NOMO-1 treated with dmso at 0.1 percent for 144 hours (cell line): ENCODE measurements at regions not wholly inside any gene's neighbourhood (a gene's known extent, or its start where the extent isn't known, plus 50 kb on each side); places are given as distances from the start of the nearest gene placed in this dataset.
"Not testable (repeated sequence)": the region's sequence is repeated elsewhere in the genome, so short reads cannot be mapped to it uniquely, and the experiment has no call there.

ENCODE experiments used
- DNase-seq: peaks from one replicate; lab custom pipeline; 2025; ENCODE audit not compliant: unreplicated experiment; lab: John Stamatoyannopoulos, UW

DNA sequence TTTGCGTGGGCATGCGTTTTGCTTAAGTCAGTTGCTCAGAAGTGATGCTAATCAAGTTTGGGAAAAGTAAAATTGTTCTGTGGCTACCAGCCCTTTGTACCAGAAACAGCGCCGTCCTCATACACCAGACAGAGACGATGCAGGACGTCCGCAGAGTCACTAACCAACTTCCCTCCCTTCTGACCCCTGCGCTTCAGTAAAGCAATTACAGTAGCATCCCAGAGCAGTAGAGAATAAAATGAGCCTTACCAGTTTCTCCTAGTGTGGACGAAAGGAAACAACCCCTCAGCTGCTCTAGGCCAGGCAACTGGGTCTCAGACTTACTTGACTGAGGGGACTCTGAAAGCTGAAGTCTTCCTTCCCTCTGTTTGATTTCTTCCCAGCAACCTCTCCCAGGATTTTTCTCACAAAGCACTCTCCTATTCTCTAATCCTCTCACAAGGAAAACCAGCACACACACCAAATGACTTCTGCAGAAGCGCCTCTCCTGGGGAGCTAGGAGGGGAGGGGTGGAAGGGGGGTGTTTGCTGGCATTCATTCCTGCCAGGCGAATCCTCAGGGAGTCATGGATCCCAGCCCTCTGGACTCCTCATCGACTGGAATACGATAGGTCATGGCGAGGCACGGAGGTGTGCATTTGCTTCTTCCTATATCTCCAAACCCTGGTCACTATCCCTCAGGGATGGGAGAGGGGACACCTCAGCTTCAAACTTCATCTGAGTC is 56.0 kb upstream of the MID1 start:
- DNase-seq = no peak

DNA sequence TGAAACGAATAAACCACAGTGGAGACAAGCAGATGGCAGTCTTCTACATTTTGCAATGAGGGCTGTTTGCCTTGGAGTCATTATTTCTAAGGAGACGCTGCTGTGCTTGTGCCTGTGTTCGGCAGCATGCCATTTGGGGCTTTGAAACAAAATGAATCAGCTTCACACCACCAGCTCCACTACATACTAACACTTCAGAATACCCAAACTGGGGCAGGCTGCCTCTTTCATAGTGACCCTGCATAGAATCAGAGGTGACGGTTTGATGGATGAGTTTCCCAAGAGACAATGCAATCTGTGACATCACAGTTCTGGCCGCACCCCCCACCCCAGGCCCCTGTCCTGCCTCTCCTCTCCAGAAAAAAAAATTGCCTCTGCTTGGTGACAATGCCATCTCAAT is 57.1 kb upstream of the MID1 start:
- no peak for DNase-seq

DNA sequence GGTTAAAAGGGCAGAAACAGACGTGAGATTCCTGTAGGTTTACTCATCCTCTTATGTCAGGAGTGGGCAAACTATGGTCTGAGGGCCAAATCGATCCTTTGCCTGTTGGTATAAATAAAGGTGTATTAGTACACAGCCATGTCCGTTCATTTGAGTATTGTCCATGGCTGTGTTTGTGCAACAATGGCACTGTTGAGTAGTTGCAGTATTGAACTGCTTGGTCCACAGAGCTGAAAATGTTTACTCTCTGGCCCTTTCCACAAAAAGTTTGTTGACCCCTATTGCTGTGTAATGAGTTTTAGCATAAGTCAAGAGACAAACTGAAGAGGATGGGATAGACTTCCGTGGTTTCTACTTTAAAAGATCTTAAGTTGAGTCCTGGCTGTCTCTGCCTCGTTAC is 59.0 kb upstream of the MID1 start:
- DNase-seq = no peak

DNA sequence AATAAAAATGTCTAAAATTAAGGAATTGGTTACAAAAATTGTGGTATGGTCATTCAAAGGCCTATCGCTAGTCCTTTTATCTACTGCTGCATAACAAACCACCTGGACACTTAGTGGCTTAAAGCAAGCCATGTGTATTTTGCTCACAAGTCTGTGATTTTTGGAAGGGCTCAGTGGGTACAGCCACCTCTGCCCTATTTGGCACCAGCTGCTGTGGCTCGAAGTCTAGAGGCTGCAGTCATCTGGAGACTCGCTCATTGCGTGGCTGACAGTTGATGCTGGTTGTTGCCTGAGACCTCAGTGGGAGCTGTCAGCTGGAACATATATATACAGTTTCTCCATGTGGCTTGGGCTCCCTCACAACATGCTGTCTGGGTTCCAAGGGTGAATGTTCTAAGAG is 60.8 kb upstream of the MID1 start:
- no peak for DNase-seq

DNA sequence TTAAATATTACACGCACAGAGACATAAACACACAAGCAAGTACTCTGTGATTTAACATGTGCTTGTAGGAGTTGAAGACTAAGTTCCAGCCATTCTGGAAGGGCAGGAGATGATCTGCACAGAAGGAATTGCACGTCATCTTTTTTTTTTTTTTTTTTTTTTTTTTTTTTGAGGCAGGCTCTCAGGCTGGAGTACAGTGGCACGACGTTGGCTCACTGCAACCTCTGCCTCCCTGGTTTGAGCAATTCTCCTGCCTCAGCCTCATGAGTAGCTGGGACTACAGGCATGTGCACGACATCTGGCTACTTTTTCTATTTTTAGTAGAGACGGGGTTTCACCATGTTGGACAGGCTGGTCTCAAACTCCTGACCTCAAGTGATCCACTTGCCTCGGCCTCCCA is 63.2 kb upstream of the MID1 start:
- not testable (repeated sequence) for DNase-seq

DNA sequence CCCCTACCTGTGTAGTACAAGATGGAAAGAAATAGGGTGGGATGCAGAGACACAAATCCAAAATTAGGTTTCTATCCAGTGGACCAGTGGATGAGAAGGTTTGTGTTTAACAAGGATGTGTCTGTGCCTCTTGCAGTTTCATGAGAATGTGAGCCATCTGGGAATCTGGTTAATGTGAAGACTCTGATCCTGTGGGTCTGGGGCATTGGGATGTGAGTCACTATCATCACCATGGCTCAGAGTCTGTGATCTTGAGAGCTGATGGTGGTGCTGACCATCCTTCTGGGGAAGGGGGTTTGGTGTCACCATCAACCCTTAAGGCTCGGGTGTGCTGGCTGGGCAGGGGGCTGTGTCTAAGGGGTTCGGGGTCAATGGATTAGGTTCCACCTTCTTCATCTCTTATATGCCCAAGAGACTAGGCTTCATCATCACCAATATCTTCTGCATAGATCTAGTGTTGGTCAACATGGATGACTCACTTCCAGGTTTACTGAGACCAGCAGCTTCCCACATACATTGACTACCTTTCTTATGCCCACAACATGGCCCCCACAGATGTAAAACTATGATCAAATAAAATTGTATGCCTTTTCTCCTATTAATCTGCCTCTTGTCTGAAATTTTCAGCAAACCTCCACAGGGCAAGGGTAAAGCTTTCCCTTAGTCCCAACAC is 65.7 kb upstream of the MID1 start:
- DNase-seq = no peak

DNA sequence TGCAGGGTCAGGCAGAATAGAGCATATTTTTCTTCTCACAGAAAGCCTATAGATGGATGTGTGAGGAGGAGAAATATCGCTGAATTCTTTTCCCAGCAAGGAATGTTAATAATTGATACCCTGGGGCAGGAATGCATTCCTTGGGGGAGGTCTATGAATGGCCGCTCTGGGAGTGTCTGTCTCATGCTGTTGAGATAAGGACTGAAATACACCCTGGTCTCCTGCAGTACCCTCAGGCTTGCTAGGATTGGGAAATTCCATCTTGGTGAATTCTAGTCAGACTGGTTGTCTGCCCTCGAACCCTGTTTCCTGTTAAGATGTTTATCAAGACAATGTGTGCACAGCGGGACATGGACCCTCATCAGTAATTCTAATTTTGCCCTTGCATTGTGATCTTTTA is 71.4 kb upstream of the MID1 start:
- DNase-seq = not testable (repeated sequence)

DNA sequence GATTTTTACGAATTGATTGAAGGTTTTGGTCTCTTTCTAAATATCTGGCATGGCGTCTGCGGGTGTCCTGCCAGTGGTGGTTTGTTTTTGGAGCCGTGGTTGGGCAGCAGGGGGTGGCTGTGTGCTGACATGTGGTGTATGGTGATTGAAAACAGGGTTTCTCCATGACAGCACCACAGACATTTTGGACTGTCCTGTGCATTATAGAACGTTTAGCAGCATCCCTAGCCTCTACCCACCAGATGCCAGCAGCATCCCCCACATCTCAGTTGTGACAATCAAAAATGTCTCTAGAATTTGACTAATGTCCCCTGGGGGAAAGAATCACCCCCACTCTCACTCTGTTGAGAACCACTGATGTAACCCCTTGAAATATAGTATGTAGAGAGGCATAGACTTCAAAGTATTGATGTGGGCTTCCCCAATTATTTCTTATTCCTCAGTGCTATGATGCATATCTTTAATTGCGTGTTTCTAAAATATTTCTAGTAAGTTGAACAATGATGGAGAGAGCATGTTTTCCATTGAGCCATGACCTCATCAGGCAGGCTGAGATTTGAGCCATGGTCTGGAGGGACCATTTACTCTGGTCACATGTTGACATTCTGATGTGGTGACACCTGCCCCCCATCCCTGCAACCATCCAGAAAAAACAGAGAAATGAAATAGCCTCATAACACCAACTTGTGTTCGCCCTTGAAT is 77.4 kb upstream of the MID1 start:
- DNase-seq = no peak

DNA sequence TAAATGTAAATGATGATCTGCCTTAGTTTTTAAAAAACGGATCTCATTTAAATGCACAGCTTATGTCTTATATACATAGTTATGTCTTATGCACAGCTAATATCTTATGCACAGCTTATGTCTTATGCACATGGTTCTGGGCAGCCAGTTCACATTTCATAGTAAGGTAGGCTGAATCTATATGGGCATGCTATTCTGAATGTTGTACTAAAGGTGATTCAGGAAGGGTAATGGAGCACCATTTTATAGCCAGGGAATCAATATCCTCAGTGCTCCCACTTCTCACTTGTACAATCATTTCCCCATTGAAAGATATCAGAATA is 77.9 kb upstream of the MID1 start:
- no peak for DNase-seq

DNA sequence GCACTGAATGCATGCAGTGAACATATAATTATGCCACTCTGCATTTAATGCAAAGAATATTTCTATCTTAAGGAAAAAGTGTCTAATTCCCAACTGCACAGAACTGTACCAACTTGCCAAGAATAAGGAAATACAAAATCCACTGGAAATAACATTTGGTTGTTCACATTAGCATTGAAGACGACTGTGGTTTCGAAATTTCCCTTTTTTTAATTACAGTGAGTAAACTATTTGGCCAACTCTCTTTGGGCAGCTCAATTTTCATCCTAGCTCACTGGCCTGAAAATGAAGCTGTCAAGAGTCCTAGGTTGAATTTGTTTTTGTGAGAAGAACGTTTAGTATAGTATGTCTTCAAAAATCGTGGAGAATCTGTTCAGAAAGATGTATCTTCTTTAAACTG is 81.6 kb upstream of the MID1 start:
- peak; percentile 27 for DNase-seq

DNA sequence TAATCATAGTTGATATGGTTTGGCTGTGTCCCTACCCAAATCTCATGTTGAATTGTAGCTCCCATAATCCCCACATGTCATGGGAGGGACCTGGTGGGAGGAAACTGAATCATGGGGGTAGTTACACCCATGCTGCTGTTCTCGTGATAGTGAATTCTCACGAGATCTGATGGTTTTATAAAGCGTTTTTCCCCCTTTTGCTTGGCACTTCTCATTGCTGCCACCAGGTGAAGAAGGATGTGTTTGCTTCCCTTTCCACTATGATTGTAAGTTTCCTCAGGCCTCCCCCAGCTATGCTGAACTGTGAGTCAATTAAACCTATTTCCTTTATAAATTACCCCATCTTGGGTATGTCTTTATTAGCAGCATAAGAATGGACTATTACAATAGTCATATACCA is 86.0 kb upstream of the MID1 start:
- not testable (repeated sequence) for DNase-seq

DNA sequence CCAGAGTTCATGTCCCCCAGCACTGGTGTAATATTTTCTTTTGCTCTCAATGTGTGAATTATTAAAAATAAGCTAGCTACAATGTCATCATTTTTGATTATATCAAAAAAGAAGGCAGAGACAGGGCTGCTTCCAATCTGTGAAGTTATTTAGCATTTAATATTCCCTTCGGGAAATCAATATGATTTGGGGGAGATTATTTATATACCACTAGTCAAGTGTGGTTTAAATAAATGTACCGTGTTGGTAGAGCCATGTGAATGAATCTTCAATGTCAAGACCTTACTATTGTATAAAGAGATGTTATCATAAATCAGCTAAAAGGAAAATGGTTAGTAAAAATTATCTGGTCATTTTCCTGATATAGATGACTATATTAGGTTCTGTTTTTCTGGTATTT is 87.4 kb upstream of the MID1 start:
- no peak for DNase-seq

DNA sequence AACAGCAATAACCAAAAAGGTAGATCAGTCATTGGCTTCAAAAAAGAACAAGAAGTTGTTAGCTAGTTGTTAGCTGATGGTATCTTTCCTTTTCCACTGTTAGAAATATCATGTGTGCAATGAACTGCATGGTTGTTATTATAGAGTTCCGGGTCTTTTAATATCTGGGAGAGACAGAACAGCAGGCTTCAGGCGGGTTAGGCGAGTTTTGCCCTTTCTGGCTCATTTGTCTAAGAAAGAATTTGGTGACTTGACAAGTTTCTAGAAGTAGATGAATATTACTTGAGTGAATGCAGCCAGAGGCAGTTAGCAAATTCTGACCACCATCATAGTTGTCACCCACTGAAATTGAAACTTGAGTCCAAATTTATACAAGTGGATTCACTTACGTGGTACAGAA is 88.9 kb upstream of the MID1 start:
- no peak for DNase-seq

DNA sequence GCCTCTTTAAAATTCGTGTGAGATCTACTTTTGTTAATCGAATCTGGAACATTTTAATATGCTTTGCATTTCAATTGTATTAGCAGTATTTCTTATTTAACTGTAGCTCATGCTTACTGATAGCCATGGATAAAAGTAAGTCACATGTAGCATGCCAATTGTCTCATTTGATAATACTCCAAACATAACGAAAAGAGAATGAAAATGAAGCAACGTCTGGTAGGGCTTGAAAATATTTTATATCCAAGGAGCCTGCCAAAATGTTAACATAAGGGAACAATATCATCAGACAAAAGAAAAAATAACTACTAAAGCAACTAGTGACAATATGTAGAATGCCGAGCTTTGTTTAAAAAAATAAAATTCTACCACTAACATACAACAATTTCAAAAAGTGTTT is 94.1 kb upstream of the MID1 start:
- DNase-seq = no peak

DNA sequence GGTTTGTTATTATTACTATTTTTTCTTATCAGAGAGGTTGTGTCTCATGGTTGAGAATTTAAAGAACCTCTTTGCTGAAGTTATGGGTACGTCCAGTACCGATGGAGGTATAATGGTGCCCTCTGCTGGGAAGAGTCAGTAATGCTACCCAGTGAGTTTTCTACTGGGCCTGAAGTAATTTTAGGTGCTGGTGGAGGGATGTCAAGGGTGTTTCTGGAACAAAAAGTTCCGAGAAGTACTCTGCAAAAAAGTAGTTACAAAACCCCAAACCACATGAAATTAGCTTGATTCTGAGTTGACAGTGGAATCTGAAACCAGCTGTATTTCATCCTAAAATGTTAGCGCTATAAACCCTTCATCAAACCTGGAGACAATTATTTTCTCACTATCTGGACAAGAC is 102.5 kb upstream of the MID1 start:
- no peak for DNase-seq

DNA sequence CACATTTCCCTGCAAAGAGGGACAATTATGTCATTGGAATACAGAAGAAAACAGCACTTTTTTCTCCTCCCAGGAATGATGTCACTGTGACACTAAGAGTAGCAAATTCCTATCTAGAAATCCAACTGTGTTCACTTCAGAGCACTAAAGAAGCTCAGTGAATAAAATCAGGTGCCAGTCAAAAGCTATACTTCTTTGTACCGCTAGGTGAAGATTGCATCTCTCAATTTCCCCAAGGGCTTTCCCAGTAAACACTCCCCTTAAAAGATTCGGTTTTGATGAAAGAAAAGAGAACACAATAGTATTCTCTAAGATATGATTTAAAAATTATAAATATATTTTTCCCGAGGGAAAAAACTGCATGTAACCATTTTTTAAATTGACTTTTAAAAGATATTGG is 104.7 kb upstream of the MID1 start:
- no peak for DNase-seq

DNA sequence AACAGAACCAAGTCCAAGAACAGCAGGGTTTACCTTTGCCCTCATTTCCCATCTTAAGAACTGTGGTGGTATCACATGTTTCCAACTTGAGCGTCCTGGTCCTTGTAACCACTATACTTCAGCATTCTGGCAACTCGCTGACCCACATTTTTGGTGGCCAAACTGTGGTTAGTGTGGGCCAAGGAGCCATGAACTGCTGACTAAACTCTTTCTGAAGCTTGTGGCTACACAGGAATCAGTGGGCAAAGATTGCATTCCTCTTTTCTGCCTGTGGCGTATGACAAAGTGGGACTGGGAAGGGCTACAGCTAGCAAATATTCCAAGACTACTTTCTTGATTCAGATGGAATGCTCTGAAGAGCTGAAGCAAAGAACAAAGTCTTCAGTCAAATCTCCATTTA is 106.3 kb upstream of the MID1 start:
- no peak for DNase-seq

DNA sequence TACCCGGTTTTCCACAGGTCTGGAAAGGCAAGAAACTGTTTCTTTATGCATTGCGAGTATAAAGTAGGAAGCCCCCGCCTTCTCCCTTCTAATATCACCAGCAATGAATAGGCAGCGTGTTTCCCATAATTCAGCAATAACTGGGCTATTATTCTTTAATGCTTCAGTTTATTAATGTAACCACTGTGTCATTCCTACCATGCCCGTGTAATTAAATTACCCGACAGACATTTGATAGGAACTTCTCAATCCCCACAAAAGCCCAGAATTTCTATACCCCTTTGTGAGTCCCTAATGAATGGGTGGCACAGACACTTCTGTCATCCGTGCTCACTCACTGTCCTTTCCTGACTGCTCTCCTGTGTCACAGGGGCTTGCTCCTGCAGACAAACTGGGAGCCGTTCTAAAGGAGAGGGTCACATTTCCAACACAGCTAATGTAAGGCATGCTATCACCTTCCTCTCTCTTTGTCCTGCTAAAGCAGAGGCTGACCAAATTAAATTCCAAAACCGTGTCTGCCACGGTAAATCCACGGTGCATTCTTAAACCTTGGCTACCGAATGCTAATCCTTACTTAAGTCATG is 108.5 kb upstream of the MID1 start:
- no peak for DNase-seq

DNA sequence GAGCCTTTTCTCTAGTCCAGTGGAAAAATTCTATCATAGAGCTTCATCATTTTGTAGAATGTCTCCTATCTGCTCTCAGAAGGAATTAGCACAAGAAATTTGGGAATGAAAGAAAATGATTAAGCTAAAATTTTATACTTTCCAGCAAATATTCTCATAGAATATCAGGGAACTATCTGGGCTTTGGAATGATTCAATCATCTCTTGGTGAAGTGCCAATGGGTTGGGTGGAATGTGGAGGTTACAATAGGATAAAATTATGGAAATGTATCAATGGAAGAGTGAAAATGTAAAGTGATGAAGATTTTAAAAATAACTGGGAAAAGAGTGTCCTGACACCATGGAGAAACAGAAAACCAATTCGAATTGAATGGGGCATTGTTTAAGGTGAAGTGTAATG is 119.0 kb upstream of the MID1 start:
- no peak for DNase-seq

DNA sequence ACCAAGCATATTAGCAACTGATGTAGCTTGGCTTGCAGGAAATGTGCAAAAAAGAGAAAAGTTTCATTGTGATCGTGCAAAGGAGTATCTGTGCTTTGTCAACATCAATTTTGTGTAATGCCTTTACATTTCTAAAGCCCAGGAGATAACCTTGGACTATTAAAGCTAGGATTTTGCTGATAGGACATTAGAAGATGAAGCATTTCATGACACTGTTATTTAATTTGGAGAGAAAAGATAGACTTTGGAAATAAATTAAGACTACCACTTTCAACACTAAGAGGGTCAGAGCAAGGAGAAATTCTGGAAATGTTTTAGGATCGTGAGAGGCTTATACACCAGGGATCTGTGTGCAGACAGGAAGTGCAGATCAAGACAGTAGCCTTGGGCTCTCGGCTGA is 120.6 kb upstream of the MID1 start:
- no peak for DNase-seq

DNA sequence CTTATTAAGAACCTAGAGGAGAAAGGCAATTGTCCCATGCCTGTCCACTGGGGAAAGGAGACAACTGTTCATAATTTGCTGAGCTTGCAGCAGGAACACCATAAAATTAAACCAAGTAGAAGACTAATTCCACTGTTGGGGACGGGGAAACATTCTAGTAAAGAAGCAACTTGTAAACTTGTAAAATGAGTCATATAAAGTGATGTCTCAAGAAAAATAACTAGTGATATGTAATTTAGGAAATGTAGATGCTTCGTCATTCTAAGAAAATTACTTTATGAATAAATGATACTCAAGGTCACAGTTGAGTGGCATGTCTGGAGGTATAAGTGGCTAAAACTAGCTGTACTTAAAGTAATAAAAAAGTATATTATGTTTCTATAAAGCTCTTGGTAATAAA is 121.2 kb upstream of the MID1 start:
- no peak for DNase-seq

DNA sequence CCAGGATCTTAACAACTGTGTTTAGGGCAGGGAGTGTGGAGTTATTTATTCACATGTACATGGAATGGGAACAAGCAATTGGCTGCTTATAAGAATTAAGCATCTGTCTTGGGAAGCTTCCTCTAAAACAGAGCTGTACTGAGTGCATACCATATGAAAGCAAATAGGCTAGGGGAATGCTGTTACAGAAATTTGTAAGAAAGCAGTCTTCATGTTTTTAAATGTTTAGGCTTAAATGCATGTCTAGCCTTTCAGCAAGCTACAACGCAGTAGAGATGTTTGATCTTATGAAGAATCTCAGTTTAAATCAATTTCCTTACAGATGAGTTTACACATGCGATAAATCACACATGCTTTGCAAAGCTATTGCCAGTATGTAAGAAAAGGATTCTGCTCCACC is 123.1 kb upstream of the MID1 start:
- no peak for DNase-seq
